COLO668 (cell line): ENCODE measurements at regions not wholly inside any gene's neighbourhood (a gene's known extent, or its start where the extent isn't known, plus 50 kb on each side); places are given as distances from the start of the nearest gene placed in this dataset.
A peak's percentile ranks its signal among the peaks of the same experiment; 100 is the strongest.
"Not testable (repeated sequence)": the region's sequence is repeated elsewhere in the genome, so short reads cannot be mapped to it uniquely, and the experiment has no call there.

Experiments
- DNase-seq: peaks from one replicate; lab custom pipeline; 2025; ENCODE audit not compliant: unreplicated experiment; lab: John Stamatoyannopoulos, UW

DNA sequence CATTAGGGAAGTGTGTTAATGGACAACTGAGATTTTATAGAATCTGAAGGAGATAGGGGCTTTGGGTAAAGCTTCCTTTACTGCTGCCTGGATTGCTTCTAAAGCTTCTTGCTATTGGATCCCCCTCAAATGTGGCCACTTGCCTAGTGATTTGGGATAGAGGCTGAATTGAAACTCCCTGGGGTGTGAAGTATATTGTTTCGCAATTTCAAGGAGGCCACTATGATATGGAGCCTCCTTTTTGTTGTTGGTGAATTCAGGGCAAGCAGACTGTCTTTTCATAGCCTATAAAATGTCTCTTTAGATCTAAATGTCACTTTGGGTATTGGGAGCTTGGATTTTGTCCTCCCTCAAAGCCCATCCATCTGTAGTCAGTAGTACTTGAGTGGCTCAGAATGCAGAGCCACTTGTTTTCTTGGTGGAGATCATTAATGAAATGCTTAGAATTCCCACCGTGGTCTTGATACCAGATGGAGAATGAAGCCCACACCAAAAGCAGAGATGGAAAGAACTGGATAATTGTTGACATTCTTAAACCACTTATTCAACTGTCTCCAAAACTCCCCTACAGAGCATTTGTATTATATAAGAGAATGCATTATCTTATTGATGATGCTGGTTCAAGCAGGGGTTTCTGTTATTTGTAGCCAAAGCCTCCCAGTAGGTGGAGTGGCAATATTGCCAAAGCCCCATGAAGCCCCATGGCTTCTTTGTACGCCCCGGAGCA is 144.3 kb upstream of the KCNE2 start:
- DNase-seq, result no peak

GRCh38 chr21:34220556-34221195 is 143.1 kb upstream of the KCNE2 start:
- DNase-seq, result no peak

DNA sequence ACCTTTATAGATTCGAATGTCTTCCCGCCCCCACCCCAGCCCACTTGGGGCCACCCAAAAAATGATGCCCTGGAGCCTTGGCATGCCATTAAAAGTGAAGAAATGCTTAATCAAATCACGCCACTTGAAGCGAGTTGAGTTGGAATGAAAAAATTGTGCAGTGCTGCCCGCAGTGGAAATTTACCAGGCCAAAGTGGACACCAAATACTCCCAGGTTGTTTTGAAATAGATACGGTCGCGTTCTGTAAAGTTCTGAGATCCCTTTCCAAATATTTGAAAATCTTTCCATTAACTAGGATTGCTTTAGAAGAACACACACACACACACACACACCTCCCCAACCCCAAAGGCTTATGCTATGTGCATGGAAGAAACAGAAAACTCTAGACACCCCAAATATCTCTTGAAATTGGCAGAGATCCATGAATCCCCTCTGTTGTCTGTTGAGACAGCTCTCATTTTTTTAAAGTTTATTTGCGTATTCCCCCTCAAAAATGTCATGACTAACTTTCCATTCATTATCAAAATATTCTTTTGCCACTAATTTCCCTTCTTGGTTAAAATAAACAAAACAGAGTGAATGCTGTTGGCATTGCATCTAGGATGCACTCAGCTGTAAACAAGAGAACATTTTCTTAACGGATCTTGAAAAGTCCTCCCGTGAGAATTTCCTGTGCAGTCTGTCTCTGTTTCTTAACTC is 142.3 kb upstream of the KCNE2 start:
- no peak for DNase-seq

DNA sequence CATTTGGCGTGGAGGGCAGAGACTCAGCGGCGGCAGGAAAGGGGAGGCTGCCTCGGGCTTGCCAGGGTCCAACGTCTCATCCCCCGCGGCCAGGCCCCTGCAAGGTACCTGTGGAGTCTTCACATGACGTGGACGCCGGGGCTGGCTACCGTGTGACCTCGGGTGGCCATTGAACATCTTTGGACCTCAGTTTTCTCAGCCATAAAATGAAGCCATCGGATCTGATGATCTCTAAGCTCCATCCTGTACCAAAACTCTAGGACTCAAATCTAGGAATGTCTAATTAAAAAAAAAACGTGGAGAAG is 141.8 kb upstream of the KCNE2 start:
- DNase-seq, result no peak

DNA sequence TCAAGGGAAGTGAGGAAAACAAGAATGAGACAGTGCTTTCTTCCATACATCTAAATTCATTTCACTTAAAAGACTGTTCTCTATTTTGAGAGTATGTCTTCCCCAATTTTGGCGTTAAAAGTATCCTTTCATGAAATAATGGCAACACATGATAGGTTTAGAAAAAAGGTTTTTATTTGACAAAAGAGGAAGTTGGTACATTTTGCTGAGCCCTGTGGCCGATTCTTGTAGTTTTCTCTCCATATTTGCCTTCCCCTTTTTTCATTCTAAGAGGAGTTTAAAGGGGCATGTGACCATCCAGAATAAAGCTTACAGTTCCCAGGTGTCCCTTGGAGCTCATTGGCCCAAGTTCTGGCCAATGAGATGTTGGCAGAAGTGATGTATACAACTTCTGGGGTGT is 140.4 kb upstream of the KCNE2 start:
- no peak for DNase-seq

- no peak for DNase-seq
Measured at GRCh38 chr21:34227386-34227852, 136.4 kb upstream of the KCNE2 start.

DNA sequence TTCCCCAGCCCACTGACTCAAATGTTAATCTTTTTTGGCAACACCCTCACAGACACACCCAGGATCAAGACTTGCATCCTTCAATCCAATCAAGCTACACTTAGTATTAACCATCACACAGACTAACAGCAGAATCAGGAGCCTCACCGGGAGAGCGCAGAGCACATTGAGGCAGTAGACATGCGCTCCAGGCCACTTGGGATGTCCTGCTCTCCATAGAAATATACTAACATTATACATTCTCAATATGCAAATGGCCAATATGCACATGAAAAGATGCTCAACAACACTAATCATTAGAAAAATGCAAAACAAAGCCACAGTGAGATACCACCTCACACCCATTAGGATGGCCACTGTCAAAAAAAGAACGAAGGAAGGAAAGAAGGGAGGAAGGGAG is 135.0 kb upstream of the KCNE2 start:
- DNase-seq, result no peak

DNA sequence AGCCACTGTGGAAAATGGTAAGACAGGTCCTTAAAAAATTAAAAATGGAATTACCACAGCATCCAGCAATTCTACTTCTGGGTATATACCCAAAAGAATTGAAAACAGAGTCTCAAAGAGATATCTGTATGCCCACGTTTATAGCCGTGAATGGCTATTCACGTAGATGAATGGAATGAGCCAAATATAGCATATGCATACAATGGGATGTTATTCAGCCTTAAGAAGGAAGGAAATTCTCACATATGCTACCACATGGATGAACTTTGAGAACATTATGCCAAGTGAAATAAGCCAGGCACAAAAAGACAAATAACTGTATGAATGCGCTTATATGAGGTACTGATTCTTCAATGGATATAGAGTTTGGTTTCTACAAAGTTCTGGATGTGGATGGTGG is 134.5 kb upstream of the KCNE2 start:
- no peak for DNase-seq

GRCh38 chr21:34233741-34234140 is 130.1 kb upstream of the KCNE2 start:
- not testable (repeated sequence) for DNase-seq

GRCh38 chr21:34235514-34235913 is 128.3 kb upstream of the KCNE2 start:
- DNase-seq, result no peak

DNA sequence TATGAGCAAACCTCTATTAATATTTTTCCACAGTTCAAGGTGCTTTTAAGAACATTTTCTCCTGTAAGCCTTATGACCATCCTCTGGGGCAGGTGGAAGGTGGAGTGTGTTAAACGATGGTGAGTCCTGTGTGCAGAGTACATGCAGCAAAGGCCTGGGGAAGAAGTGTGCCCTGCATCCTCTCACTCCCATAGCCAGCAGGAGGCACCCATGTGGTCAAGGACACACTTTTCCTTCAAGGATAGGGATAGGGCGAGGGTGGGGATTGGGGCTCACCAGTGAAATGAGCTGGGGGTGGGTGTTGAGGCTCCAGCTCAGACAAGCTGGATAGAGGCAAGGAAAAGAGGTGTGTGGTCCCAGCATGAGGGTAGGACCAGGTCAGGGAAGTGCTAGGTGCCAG is 120.8 kb upstream of the KCNE2 start:
- DNase-seq, result no peak

DNA sequence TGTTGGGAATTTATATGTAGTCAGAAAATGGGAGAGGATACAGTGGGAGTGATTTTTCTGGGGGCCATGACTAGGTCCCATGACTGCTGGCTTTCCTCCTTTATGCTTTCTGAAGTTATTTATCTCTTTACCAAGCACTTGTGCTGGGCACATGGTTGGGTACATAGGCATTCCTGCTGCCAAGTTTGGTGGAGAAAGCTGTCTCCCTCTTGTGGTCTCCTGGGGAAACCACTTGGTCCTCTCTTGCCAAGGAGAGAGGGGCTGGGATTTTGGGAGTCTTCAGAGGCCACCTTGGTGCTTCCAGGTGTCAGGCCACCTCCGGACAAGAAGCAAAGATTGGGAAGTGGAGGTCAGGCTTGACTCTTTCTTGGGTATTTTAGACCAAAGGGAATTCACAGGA is 120.2 kb upstream of the KCNE2 start:
- peak; percentile 15 for DNase-seq

- DNase-seq, result no peak
Measured at GRCh38 chr21:34252751-34253150, 111.1 kb upstream of the KCNE2 start.

GRCh38 chr21:34255073-34255472 is 108.7 kb upstream of the KCNE2 start:
- no peak for DNase-seq

DNA sequence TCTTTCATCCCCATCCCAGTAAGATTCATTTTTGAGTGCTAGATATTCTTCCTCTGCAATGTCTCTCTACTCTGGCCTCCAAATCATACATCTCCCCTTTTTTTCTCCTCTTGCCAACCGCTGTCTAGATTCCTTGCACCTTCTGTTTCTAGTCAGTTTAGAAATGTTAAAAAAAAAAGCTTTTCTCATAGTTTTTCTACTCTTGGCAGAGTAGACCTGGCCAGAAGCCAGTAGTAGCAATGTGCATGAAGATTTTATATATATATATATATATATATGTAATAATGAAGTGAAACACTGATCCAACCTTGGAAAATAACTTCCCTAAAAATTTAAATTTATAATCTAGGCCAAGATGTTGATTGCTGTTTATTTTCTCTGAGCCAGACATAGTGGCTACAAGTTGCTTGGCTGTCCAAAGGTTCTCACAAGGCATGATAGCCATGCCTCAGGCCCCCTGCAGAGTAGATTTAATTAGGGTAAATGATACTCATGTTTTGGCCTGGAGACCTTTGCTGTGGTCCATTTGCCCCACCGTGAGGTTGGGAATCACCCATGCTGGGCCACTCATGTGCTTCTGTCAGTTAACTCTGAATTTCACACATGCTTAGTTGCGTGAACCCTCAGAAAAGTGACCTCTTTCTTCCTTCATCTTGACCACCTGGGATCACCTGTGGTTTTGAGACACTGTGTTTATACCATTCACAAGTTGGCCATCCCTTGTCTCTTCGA is 103.4 kb upstream of the KCNE2 start:
- no peak for DNase-seq

DNA sequence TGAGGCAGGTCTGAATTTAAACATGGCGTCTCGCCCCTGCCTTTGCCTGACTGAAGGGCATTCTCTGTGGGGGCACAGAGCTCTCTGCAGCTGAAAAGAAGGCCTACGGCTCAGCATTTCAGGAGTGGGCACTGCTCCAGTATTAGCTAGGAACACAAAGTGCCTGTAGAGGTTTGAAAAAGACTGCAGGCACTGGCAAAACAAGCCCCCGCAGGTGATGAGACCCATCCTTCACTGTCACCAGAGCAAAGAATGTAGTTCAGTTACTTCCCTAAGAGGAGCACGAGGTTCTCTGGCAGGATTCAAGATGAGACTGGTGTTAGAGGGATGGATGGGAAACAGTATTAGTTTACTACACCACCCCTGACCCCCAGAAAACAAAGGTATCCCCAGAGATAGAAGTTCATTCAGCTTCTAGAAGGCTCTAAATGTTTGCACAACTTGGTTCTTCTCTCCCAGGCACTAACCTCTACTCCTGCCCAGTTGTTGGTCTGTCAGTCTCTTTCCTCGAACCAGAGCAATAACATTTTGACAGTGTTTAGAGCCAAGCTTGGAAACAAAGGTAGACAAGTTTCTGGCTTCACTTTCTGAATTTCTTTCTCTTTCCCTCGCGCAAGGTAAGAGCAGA is 101.9 kb upstream of the KCNE2 start:
- no peak for DNase-seq

GRCh38 chr21:34262469-34262845 is 101.3 kb upstream of the KCNE2 start:
- DNase-seq, result no peak

GRCh38 chr21:34263629-34264028 is 100.2 kb upstream of the KCNE2 start:
- DNase-seq, result no peak

DNA sequence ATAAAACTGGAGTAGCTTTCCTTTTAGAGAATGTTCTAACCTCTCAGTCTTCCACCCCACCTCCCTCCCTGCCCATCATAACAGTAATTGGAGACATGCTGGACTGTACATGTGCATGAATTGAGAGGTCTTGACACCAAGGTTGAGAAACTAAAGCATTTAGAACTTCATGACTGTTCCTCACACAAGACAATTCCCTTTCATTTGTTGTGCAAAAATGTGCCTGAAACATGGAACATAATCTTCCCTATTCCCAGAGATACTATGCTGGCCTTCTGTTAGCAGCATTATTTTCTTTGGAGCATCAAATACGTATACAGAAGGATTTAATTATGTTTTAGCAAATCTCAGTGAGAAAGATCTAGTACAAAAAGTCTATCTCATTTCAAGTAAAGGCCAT is 97.5 kb upstream of the KCNE2 start:
- DNase-seq, result no peak

DNA sequence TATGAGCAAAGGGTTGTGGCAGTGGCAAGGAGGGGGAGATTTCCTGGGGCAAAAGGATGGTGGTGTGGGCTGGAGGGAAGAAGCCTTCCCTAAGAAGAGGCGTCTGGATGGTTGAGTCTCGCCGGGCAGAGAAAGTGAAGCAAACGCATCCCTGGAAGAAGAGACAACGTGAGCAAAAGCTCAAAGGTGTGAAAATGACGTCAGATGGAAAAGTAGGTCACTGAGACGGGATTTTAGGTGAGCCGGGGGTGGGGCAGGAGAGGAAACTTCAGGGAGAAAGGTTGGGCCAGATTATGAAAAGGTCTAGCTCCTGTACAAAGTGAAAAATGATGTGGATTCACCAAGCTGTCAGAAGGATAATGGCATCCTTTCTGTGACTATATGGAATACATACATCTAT is 95.3 kb upstream of the KCNE2 start:
- no peak for DNase-seq

DNA sequence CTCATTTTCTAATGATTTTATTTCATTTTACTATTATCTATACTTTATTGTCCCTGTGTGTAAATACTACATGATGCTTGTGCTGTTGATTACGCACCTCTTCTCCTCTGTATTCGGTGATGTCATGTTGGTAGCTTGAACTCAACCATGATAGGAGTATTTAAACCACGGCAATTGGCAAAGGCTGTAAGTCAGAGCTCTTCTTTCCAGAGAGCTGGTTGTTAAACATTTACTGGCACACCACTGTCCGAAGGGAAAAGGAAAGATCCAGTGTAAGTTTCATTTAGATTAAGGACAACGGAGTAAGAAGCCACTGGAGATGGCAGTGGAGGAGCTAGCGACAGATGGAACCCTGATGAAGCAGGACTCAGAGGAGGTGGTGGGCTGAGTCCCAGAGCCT is 93.4 kb upstream of the KCNE2 start:
- no peak for DNase-seq
